SK-N-SH (cell line): ENCODE measurements at regions not wholly inside any gene's neighbourhood (a gene's known extent, or its start where the extent isn't known, plus 50 kb on each side); places are given as distances from the start of the nearest gene placed in this dataset.

Experiments
- CTCF ChIA-PET: fragments of 300-600, 350-600 bp; formaldehyde crosslinking; extraction: SDS; loops from one replicate; lab custom pipeline; 2021; lab: Yijun Ruan, JAX
- POLR2A ChIA-PET: fragments of 350-600 bp; sonication (Branson Sonifier 250); formaldehyde crosslinking; extraction: SDS; loops from one replicate; lab custom pipeline; 2020; ENCODE audit warnings: antibody characterized with exemption, inconsistent platforms; lab: Yijun Ruan, JAX
- DNase-seq: peaks from one replicate; pipeline ENCODE4 v3.0.0; 2012
- H2AFZ ChIP-seq: fragments of 200-600 bp; sonication (generic); 2 replicates; pipeline ENCODE4 v1.8.1; 2016; ENCODE audit warnings: antibody characterized with exemption, mild to moderate bottlenecking, low read depth
- H3F3A ChIP-seq: fragments of 200-600 bp; sonication (generic); replicated peaks from 2 replicates; pipeline ENCODE3; 2016; ENCODE audit warnings: antibody characterized with exemption, mild to moderate bottlenecking; ENCODE audit not compliant: insufficient read depth
- H3K27ac ChIP-seq, 2 experiments: fragments of 200-500 bp in 1 of 2; fragments of 200-600 bp in 1 of 2; sonication (Bioruptor generic) in 1 of 2; sonication (generic), shearing (Covaris generic) in 1 of 2; 2 replicates each; pipeline versions ENCODE4 v1.5.1 to v1.6.1; 2014 to 2016; ENCODE audit warnings: low read depth in 2 of 2, inconsistent platforms in 1 of 2, low read length in 1 of 2, mild to moderate bottlenecking in 1 of 2, mixed read lengths in 1 of 2
- H3K27me3 ChIP-seq: fragments of 200-600 bp; sonication (generic), shearing (Covaris generic); 2 replicates; pipeline ENCODE4 v1.6.1; 2016; ENCODE audit warnings: mixed run types; ENCODE audit not compliant: insufficient read depth
- H3K36me3 ChIP-seq, 2 experiments: fragments of 200-500 bp in 1 of 2; fragments of 200-600 bp in 1 of 2; sonication (Bioruptor generic) in 1 of 2; sonication (generic) in 1 of 2; replicated peaks in 1 of 2; 2 replicates each; pipeline versions ENCODE3 to v1.5.1; 2014 to 2016; ENCODE audit warnings: low read length in 1 of 2, mild to moderate bottlenecking in 1 of 2; ENCODE audit not compliant: insufficient read depth in 2 of 2, control insufficient read depth in 1 of 2
- H3K4me1 ChIP-seq, 2 experiments: fragments of 200-500 bp in 1 of 2; fragments of 200-600 bp in 1 of 2; sonication (Bioruptor generic) in 1 of 2; sonication (generic), shearing (Covaris generic) in 1 of 2; 2 replicates each; pipeline versions ENCODE4 v1.5.1 to v1.6.1; 2014 to 2016; ENCODE audit warnings: low read depth in 1 of 2, low read length in 1 of 2, mixed run types in 1 of 2; ENCODE audit not compliant: insufficient read depth in 2 of 2, control insufficient read depth in 1 of 2
- H3K4me2 ChIP-seq: fragments of 200-600 bp; sonication (generic), shearing (Covaris generic); 2 replicates; pipeline ENCODE4 v1.6.1; 2017; ENCODE audit warnings: mixed run types
- H3K4me3 ChIP-seq, 2 experiments: fragments of 200-500 bp in 1 of 2; fragments of 200-600 bp in 1 of 2; sonication (Bioruptor generic) in 1 of 2; sonication (generic), shearing (Covaris generic) in 1 of 2; 2 replicates each; pipeline versions ENCODE4 v1.5.1 to v1.8.1; 2014 to 2016; ENCODE audit warnings: low read depth in 2 of 2, inconsistent platforms in 1 of 2, low read length in 1 of 2, mild to moderate bottlenecking in 1 of 2, mixed read lengths in 1 of 2, moderate library complexity in 1 of 2
- H3K79me2 ChIP-seq: fragments of 200-600 bp; sonication (generic); 2 replicates; pipeline ENCODE4 v1.8.1; 2017; ENCODE audit warnings: mild to moderate bottlenecking; ENCODE audit not compliant: insufficient read depth
- H3K9ac ChIP-seq: fragments of 200-600 bp; sonication (generic); 2 replicates; pipeline ENCODE4 v1.6.1; 2017; ENCODE audit warnings: mixed run types
- H3K9me2 ChIP-seq: fragments of 200-600 bp; sonication (generic); 2 replicates; pipeline ENCODE4 v1.6.1; 2017; ENCODE audit warnings: mixed run types
- H3K9me3 ChIP-seq: fragments of 200-600 bp; sonication (generic); 2 replicates; pipeline ENCODE4 v1.6.1; 2017; ENCODE audit warnings: mixed run types, mild to moderate bottlenecking, moderate library complexity
- H4K20me1 ChIP-seq: fragments of 200-600 bp; sonication (generic); 2 replicates; pipeline ENCODE4 v1.6.1; 2017; ENCODE audit warnings: mild to moderate bottlenecking, mixed run types; ENCODE audit not compliant: insufficient read depth
- ELF1 ChIP-seq: IDR thresholded peaks from 2 replicates; pipeline ENCODE4 v1.4.0; 2012
- EP300 ChIP-seq, 2 experiments: IDR thresholded peaks; 2 replicates each; pipeline versions ENCODE4 v1.4.0 to v1.6.1; 2012; ENCODE audit warnings: borderline replicate concordance in 1 of 2, low read depth in 1 of 2, low read length in 1 of 2
- FOSL2 ChIP-seq: IDR thresholded peaks from 2 replicates; pipeline ENCODE4 v1.4.0; 2012; ENCODE audit warnings: low read depth, mild to moderate bottlenecking, moderate library complexity, borderline replicate concordance
- FOXJ3 ChIP-seq: sonication (generic); formaldehyde crosslinking; IDR thresholded peaks from 2 replicates; pipeline ENCODE4 v1.5.1; 2020; ENCODE audit warnings: mild to moderate bottlenecking, missing genetic modification reagents
- GABPA ChIP-seq: IDR thresholded peaks from 2 replicates; pipeline ENCODE4 v1.4.0; 2012; ENCODE audit warnings: low read depth, mild to moderate bottlenecking
- MEF2A ChIP-seq: IDR thresholded peaks from 2 replicates; pipeline ENCODE4 v1.4.0; 2012; ENCODE audit warnings: low read depth, borderline replicate concordance
- MXI1 ChIP-seq: IDR thresholded peaks from 2 replicates; pipeline ENCODE4 v1.6.1; 2012; ENCODE audit warnings: mild to moderate bottlenecking, low read depth, low read length, improper control_type of control experiment
- RCOR1 ChIP-seq: fragments of 150-350 bp; IDR thresholded peaks from 2 replicates; pipeline ENCODE4 v1.6.1; 2017; ENCODE audit warnings: antibody characterized with exemption, low read length
- RFX5 ChIP-seq: IDR thresholded peaks from 2 replicates; pipeline ENCODE4 v1.6.1; 2012; ENCODE audit warnings: mild to moderate bottlenecking, improper control_type of control experiment, low read length
- SIN3A ChIP-seq: IDR thresholded peaks from 2 replicates; pipeline ENCODE4 v1.6.1; 2012; ENCODE audit warnings: low read depth, mild to moderate bottlenecking, low read length, moderate library complexity, borderline replicate concordance
- TAF1 ChIP-seq: IDR thresholded peaks from 2 replicates; pipeline ENCODE4 v1.6.1; 2012; ENCODE audit warnings: low read depth, mild to moderate bottlenecking, low read length, moderate library complexity, borderline replicate concordance
- TCF12 ChIP-seq: IDR thresholded peaks from 2 replicates; pipeline ENCODE4 v1.4.0; 2012
- TEAD4 ChIP-seq: IDR thresholded peaks from 2 replicates; pipeline ENCODE4 v1.4.0; 2012; ENCODE audit warnings: mild to moderate bottlenecking, borderline replicate concordance; ENCODE audit not compliant: insufficient read depth
- USF2 ChIP-seq: fragments of 150-350 bp; IDR thresholded peaks from 2 replicates; pipeline ENCODE4 v1.6.1; 2017; ENCODE audit warnings: antibody characterized with exemption, low read length, low read depth, borderline replicate concordance
- WGBS: methylation state at CpG from one replicate; pipeline ENCODE4 v1.1.6; 2017; ENCODE audit warnings: low lambda C conversion rate; 5-methylcytosine and 5-hydroxymethylcytosine counted together
- TF ChIP-seq, protein P1 (sequence below): IDR thresholded peaks from 2 replicates; pipeline ENCODE4 v1.4.0; 2012; ENCODE audit warnings: low read depth, borderline replicate concordance
- TF ChIP-seq, protein P2 (sequence below): IDR thresholded peaks from 2 replicates; pipeline ENCODE4 v1.4.0; 2012; ENCODE audit warnings: low read depth, borderline replicate concordance

GRCh38 chr4:10205223-10205622 lies 88.6 kb upstream of the WDR1 start:
- no peak overlapping the region for H3K4me2 ChIP-seq
- H3K36me3 ChIP-seq = no peaks in the 10 kb centered on the region
- H3K27me3 ChIP-seq = no peaks in the 10 kb centered on the region
- TF ChIP-seq FOSL2 (no peak), RCOR1 (no peak), GABPA (no peak), TAF1 (no peak), RFX5 (no peak), MXI1 (no peak), ELF1 (no peak), TEAD4 (no peak), MEF2A (no peak), EP300 (IDR thresholded peaks at IDR 0.05; ENCODE audit: borderline replicate concordance in 1 of 2, low read depth in 1 of 2, low read length in 1 of 2) (no peak), USF2 (no peak), SIN3A (no peak), FOXJ3 (CRISPR knock-in tag) (no peak), TCF12 (no peak)
- TF ChIP-seq, protein P1, sequence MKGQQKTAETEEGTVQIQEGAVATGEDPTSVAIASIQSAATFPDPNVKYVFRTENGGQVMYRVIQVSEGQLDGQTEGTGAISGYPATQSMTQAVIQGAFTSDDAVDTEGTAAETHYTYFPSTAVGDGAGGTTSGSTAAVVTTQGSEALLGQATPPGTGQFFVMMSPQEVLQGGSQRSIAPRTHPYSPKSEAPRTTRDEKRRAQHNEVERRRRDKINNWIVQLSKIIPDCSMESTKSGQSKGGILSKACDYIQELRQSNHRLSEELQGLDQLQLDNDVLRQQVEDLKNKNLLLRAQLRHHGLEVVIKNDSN = no peak
- TF ChIP-seq, protein P2, sequence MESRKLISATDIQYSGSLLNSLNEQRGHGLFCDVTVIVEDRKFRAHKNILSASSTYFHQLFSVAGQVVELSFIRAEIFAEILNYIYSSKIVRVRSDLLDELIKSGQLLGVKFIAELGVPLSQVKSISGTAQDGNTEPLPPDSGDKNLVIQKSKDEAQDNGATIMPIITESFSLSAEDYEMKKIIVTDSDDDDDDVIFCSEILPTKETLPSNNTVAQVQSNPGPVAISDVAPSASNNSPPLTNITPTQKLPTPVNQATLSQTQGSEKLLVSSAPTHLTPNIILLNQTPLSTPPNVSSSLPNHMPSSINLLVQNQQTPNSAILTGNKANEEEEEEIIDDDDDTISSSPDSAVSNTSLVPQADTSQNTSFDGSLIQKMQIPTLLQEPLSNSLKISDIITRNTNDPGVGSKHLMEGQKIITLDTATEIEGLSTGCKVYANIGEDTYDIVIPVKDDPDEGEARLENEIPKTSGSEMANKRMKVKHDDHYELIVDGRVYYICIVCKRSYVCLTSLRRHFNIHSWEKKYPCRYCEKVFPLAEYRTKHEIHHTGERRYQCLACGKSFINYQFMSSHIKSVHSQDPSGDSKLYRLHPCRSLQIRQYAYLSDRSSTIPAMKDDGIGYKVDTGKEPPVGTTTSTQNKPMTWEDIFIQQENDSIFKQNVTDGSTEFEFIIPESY = no peak
- H3K9me2 ChIP-seq = no peaks in the 10 kb centered on the region
- H3K4me3 ChIP-seq = no peak overlapping the region
- H3K27ac ChIP-seq = no peak overlapping the region
- no peak for DNase-seq
- H3K9ac ChIP-seq = no peak overlapping the region
- no peaks in the 10 kb centered on the region for H3K4me1 ChIP-seq
- WGBS = 6% methylated on average over 1 of the region's 1 CpG
- no peak overlapping the region for H2AFZ ChIP-seq
- H4K20me1 ChIP-seq = no peaks in the 10 kb centered on the region
- no peaks in the 10 kb centered on the region for H3F3A ChIP-seq
- CTCF ChIA-PET = interaction anchor here (1.5 to 1.6 kb wide), 2 partner anchors 40 to 47 kb away, joined by 3 to 5 read pairs; no protein-coding TSS in a partner anchor
- no peaks in the 10 kb centered on the region for H3K9me3 ChIP-seq
- H3K79me2 ChIP-seq = no peaks in the 10 kb centered on the region
- POLR2A ChIA-PET = no interaction called here
